K562 (cell line): ENCODE measurements at regions not wholly inside any gene's neighbourhood (a gene's known extent, or its start where the extent isn't known, plus 50 kb on each side); places are given as distances from the start of the nearest gene placed in this dataset.

Source experiments
- NFXL1 ChIP-seq: fragments of 450-650 bp; formaldehyde crosslinking; IDR thresholded peaks from 2 replicates; pipeline ENCODE4 v1.4.0; 2021; ENCODE audit warnings: mild to moderate bottlenecking
- SOX6 ChIP-seq: fragments of 450-650 bp; IDR thresholded peaks from 2 replicates; pipeline ENCODE4 v1.6.1; 2014; ENCODE audit warnings: mild to moderate bottlenecking
- TBP ChIP-seq: optimal IDR thresholded peaks from 2 replicates; pipeline ENCODE3; 2011; ENCODE audit warnings: low read depth, low read length, improper control_type of control experiment
- TSHZ1 ChIP-seq: fragments of 250-450 bp; sonication (Bioruptor Pico); IDR thresholded peaks from 2 replicates; pipeline ENCODE4 v1.4.0; 2020; ENCODE audit warnings: mild to moderate bottlenecking, moderate library complexity
- UBTF ChIP-seq, 2 experiments: IDR thresholded peaks; 2 replicates each; pipeline ENCODE4 v1.6.1; 2012; ENCODE audit warnings: improper control_type of control experiment in 2 of 2, low read depth in 2 of 2, low read length in 2 of 2, borderline replicate concordance in 1 of 2
- ZNF316 ChIP-seq: fragments of 450-650 bp; IDR thresholded peaks from 2 replicates; pipeline ENCODE4 v1.6.1; 2016
- ZNF436 ChIP-seq: fragments of 250-450, 450-650 bp; sonication (Bioruptor Pico); formaldehyde crosslinking; IDR thresholded peaks from 2 replicates; pipeline ENCODE4 v1.7.0; 2020; ENCODE audit warnings: mild to moderate bottlenecking
- ZNF518B ChIP-seq: fragments of 250-450 bp; sonication (Bioruptor Pico); IDR thresholded peaks from 2 replicates; pipeline ENCODE4 v1.5.0; 2021; ENCODE audit warnings: mild to moderate bottlenecking, moderate library complexity
- ZNF609 ChIP-seq: sonication (generic); formaldehyde crosslinking; IDR thresholded peaks from 2 replicates; pipeline ENCODE4 v1.8.1; 2023; ENCODE audit warnings: missing genetic modification reagents, mild to moderate bottlenecking, borderline replicate concordance
- ZNF639 ChIP-seq, 2 experiments: fragments of 200-800 bp in 1 of 2; sonication (Bioruptor generic) in 1 of 2; sonication (generic) in 1 of 2; formaldehyde crosslinking in 1 of 2; IDR thresholded peaks in 1 of 2; conservative IDR thresholded peaks in 1 of 2; 2 replicates each; pipeline versions ENCODE4 v1.5.0 to v1.6.1; 2016 to 2020; ENCODE audit warnings: missing compliant biosample characterization in 1 of 2, missing genetic modification characterization in 1 of 2, missing genetic modification reagents in 1 of 2
- ZNF785 ChIP-seq: fragments of 250-450 bp; sonication (Bioruptor Pico); IDR thresholded peaks from 2 replicates; pipeline ENCODE4 v1.4.0; 2020; ENCODE audit warnings: mild to moderate bottlenecking

- TF ChIP-seq ZNF609 (no peak), ZNF316 (peak; percentile 9; the same call in 1 of the 2 replicates), ZNF518B (CRISPR knock-in tag) (no peak), ZNF785 (no peak), ZNF639 (CRISPR knock-in tag; conservative IDR thresholded peaks at IDR 0.05 in 1 of 2, IDR thresholded peaks at IDR 0.05 in 1 of 2) (no peak), ZNF436 (CRISPR knock-in tag) (no peak), TSHZ1 (CRISPR knock-in tag) (no peak), TBP (peak; percentile 23), SOX6 (peak; percentile 41; the same call in 1 of the 2 replicates), UBTF (IDR thresholded peaks at IDR 0.05; ENCODE audit: borderline replicate concordance in 1 of 2, low read depth in 2 of 2, low read length in 2 of 2) (no peak), NFXL1 (CRISPR knock-in tag) (no peak)
Measured at GRCh38 chr2:43073401-43073825, 153.0 kb downstream of the ZFP36L2 start (continued).
